Muscle layer of colon (tissue), 2 donors: ENCODE measurements at regions not wholly inside any gene's neighbourhood (a gene's known extent, or its start where the extent isn't known, plus 50 kb on each side); places are given as distances from the start of the nearest gene placed in this dataset.
"Not testable (repeated sequence)": the region's sequence is repeated elsewhere in the genome, so short reads cannot be mapped to it uniquely, and the experiment has no call there.

Source experiments
- H3K27ac ChIP-seq: one replicate; pipeline ENCODE4 v1.7.0; 2013; ENCODE audit warnings: low read depth, mild to moderate bottlenecking, low read length, moderate library complexity
- H3K27me3 ChIP-seq, 2 donors: one replicate each; pipeline ENCODE4 v1.7.0; 2013; ENCODE audit warnings: low read length in 2 of 2, mild to moderate bottlenecking in 2 of 2; ENCODE audit not compliant: insufficient read depth in 2 of 2, control insufficient read depth in 1 of 2
- H3K36me3 ChIP-seq: one replicate; pipeline ENCODE4 v1.7.0; 2013; ENCODE audit warnings: mild to moderate bottlenecking, low read length; ENCODE audit not compliant: insufficient read depth
- H3K4me1 ChIP-seq: one replicate; pipeline ENCODE4 v1.7.0; 2013; ENCODE audit warnings: mild to moderate bottlenecking, low read length; ENCODE audit not compliant: insufficient read depth
- H3K4me3 ChIP-seq, 2 donors: one replicate each; pipeline ENCODE4 v1.7.0; 2013; ENCODE audit warnings: low read length in 2 of 2, low read depth in 1 of 2, mild to moderate bottlenecking in 1 of 2, moderate library complexity in 1 of 2
- H3K9ac ChIP-seq: one replicate; pipeline ENCODE4 v1.7.0; 2013; ENCODE audit warnings: low read length
- H3K9me3 ChIP-seq: one replicate; pipeline ENCODE4 v1.7.0; 2013; ENCODE audit warnings: mild to moderate bottlenecking, low read length
- donor health status: abdominal sarcoma.
- donor health status: Adenocarcinoma of cecum.

GRCh38 chr14:28220391-28220790, 546.2 kb upstream of the FOXG1 start:
- no peaks in the 10 kb centered on the region for H3K27me3 ChIP-seq
- H3K4me1 ChIP-seq = no peaks in the 10 kb centered on the region
- no peaks in the 10 kb centered on the region for H3K9me3 ChIP-seq

DNA sequence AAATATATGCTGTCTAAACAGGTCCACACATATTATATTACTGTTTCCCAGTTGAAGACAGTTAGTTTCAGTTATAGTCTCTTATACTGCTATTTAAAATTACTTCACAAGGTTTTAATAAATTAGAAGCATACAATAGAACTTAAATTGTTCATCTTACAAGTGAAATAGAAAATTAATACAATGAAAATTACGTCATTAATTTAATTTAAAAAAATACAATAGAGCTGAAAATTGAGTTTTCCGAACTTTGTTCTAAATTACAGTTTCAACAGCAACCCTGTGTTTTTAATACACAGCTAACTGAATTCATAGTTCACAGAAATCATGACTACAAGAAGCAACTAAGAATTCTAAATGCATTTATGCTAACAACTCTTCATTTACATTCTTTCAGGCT, 525.7 kb upstream of the FOXG1 start:
- Histone ChIP-seq H3K27me3 (no peaks in the 10 kb centered on the region), H3K27ac (no peak overlapping the region), H3K9me3 (no peaks in the 10 kb centered on the region), H3K4me3 (no peak overlapping the region), H3K4me1 (no peaks in the 10 kb centered on the region), H3K9ac (no peak overlapping the region), H3K36me3 (no peaks in the 10 kb centered on the region)

More at GRCh38 chr14:28220391-28220790, 546.2 kb upstream of the FOXG1 start:
- H3K9ac ChIP-seq = no peak overlapping the region
- H3K4me3 ChIP-seq = no peak overlapping the region
- no peaks in the 10 kb centered on the region for H3K36me3 ChIP-seq
- no peak overlapping the region for H3K27ac ChIP-seq

DNA sequence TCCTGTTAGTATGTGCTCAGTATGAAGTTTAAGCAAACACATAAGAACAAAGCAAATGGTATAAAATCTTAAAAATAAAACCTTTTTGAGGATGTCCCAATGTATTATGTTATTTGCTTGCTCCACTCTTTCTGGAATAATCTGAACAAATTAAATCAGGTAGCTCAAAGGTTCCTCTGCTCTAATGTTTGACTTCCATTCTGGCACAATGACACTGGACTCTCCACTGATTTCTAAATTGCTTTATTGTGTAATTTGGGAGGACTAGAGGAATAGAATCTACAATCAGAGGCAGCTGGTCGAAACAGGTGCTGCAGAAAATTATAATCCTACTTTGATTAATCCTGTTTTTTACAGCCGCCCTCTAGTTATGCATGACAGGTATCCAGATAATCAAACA, 523.7 kb upstream of the FOXG1 start:
- no peak overlapping the region for H3K27ac ChIP-seq
- H3K36me3 ChIP-seq = no peaks in the 10 kb centered on the region
- no peaks in the 10 kb centered on the region for H3K4me1 ChIP-seq

DNA sequence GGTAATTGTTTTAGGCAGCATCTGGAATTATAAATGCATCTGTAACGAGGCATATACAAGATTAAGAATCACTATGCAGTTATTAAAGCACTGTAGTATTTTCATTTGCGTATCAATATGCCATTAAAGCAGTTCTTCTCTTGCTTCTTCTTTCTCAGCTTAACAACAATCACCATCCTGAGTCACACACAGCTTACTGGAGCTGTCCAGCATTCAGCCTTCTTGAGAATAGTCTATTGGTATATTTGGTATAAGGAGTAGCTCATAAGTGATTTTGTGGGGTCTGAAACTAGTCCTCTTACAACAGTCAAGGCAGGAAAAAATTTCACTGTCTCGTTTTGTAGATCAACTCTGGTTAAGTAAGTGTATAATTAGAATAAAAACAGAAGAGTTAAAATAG, 523.0 kb upstream of the FOXG1 start:
- no peak overlapping the region for H3K27ac ChIP-seq
- H3K4me3 ChIP-seq = no peak overlapping the region
- no peaks in the 10 kb centered on the region for H3K27me3 ChIP-seq
- H3K4me1 ChIP-seq = no peaks in the 10 kb centered on the region
- H3K9me3 ChIP-seq = peaks cover 4% of the 10 kb centered on the region
- H3K9ac ChIP-seq = no peak overlapping the region
- H3K36me3 ChIP-seq = no peaks in the 10 kb centered on the region

More for the DNA sequence above, 523.7 kb upstream of the FOXG1 start:
- H3K9me3 ChIP-seq = no peaks in the 10 kb centered on the region
- no peaks in the 10 kb centered on the region for H3K27me3 ChIP-seq
- H3K9ac ChIP-seq = no peak overlapping the region
- no peak overlapping the region for H3K4me3 ChIP-seq

- H3K27me3 ChIP-seq = no peaks in the 10 kb centered on the region
Measured at GRCh38 chr14:28245216-28245615, 521.4 kb upstream of the FOXG1 start.

GRCh38 chr14:28247491-28247890, 519.1 kb upstream of the FOXG1 start:
- Histone ChIP-seq H3K4me1 (no peaks in the 10 kb centered on the region), H3K27ac (no peak overlapping the region), H3K9me3 (peaks cover 4% of the 10 kb centered on the region), H3K4me3 (no peak overlapping the region), H3K36me3 (no peaks in the 10 kb centered on the region), H3K27me3 (no peaks in the 10 kb centered on the region), H3K9ac (no peak overlapping the region)

More at GRCh38 chr14:28245216-28245615, 521.4 kb upstream of the FOXG1 start:
- Histone ChIP-seq H3K4me1 (no peaks in the 10 kb centered on the region), H3K9ac (no peak overlapping the region), H3K4me3 (no peak overlapping the region), H3K9me3 (peaks cover 4% of the 10 kb centered on the region), H3K27ac (no peak overlapping the region), H3K36me3 (no peaks in the 10 kb centered on the region)

DNA sequence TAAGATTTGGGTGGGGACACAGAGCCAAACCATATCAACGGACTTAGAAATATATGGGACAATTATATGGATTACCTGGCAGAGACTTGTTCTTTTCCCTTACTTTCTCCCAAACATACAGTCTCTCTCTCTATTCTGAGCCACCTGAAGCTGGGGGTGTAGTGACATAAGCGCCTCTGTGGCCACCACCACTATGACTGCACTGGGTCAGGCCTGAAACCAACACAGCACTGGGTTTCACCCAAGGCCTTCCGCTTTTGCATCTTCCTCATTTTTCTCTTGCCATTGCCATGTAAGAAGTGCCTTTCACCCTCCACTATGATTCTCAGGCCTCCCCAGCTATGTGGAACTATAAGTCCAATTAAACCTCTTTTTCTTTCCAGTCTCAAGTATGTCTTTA, 514.5 kb upstream of the FOXG1 start:
- not testable (repeated sequence) for H3K9ac ChIP-seq, H3K27ac ChIP-seq, H3K9me3 ChIP-seq, H3K36me3 ChIP-seq, H3K27me3 ChIP-seq, H3K4me3 ChIP-seq, H3K4me1 ChIP-seq

- H3K4me3 ChIP-seq = no peak overlapping the region
- no peak overlapping the region for H3K9ac ChIP-seq
- H3K36me3 ChIP-seq = no peaks in the 10 kb centered on the region
- no peaks in the 10 kb centered on the region for H3K9me3 ChIP-seq
- H3K27ac ChIP-seq = no peak overlapping the region
- H3K27me3 ChIP-seq = no peaks in the 10 kb centered on the region
- no peaks in the 10 kb centered on the region for H3K4me1 ChIP-seq
Measured at GRCh38 chr14:28254768-28255167, 511.8 kb upstream of the FOXG1 start.

- Histone ChIP-seq H3K9me3 (no peaks in the 10 kb centered on the region), H3K36me3 (no peaks in the 10 kb centered on the region), H3K4me3 (no peak overlapping the region), H3K27ac (no peak overlapping the region), H3K4me1 (no peaks in the 10 kb centered on the region), H3K27me3 (no peaks in the 10 kb centered on the region), H3K9ac (no peak overlapping the region)
Measured at GRCh38 chr14:28264306-28264705, 502.3 kb upstream of the FOXG1 start.

GRCh38 chr14:28272270-28272669, 494.3 kb upstream of the FOXG1 start:
- H3K4me3 ChIP-seq = no peak overlapping the region
- no peaks in the 10 kb centered on the region for H3K9me3 ChIP-seq
- no peak overlapping the region for H3K9ac ChIP-seq
- H3K27ac ChIP-seq = no peak overlapping the region
- H3K4me1 ChIP-seq = no peaks in the 10 kb centered on the region
- no peaks in the 10 kb centered on the region for H3K27me3 ChIP-seq
- no peaks in the 10 kb centered on the region for H3K36me3 ChIP-seq

- H3K4me3 ChIP-seq = no peak overlapping the region
- H3K4me1 ChIP-seq = no peaks in the 10 kb centered on the region
- no peaks in the 10 kb centered on the region for H3K36me3 ChIP-seq
- H3K9ac ChIP-seq = no peak overlapping the region
- H3K27ac ChIP-seq = no peak overlapping the region
- H3K27me3 ChIP-seq = no peaks in the 10 kb centered on the region
- no peaks in the 10 kb centered on the region for H3K9me3 ChIP-seq
Measured at GRCh38 chr14:28280530-28280929, 486.1 kb upstream of the FOXG1 start.

- H3K4me1 ChIP-seq = no peaks in the 10 kb centered on the region
Measured at GRCh38 chr14:28280997-28281598, 485.5 kb upstream of the FOXG1 start.

More at GRCh38 chr14:28280997-28281598, 485.5 kb upstream of the FOXG1 start:
- Histone ChIP-seq H3K36me3 (no peaks in the 10 kb centered on the region), H3K27ac (no peak overlapping the region), H3K4me3 (no peak overlapping the region), H3K27me3 (no peaks in the 10 kb centered on the region), H3K9ac (no peak overlapping the region), H3K9me3 (no peaks in the 10 kb centered on the region)
